HG02852 (cell line): ENCODE measurements at regions not wholly inside any gene's neighbourhood (a gene's known extent, or its start where the extent isn't known, plus 50 kb on each side); places are given as distances from the start of the nearest gene placed in this dataset.
A peak's percentile ranks its signal among the peaks of the same experiment; 100 is the strongest.
"Not testable (repeated sequence)": the region's sequence is repeated elsewhere in the genome, so short reads cannot be mapped to it uniquely, and the experiment has no call there.

Source experiments
- ATAC-seq: cut with Tn5 transposase; IDR thresholded peaks from one replicate; pipeline ENCODE4 v1.9.1; 2021; ENCODE audit warnings: mild to moderate bottlenecking, moderate library complexity; ENCODE audit not compliant: unreplicated experiment

GRCh38 chrX:120719622-120720021 lies 89.8 kb upstream of the C1GALT1C1 start:
- no peak for ATAC-seq

GRCh38 chrX:120718969-120719368 lies 89.1 kb upstream of the C1GALT1C1 start:
- ATAC-seq, result no peak

- ATAC-seq, result not testable (repeated sequence)
Measured at GRCh38 chrX:120702337-120702736, 72.5 kb upstream of the C1GALT1C1 start.

GRCh38 chrX:120697053-120697452 lies 67.2 kb upstream of the C1GALT1C1 start:
- peak; percentile 94 for ATAC-seq

- no peak for ATAC-seq
Measured at GRCh38 chrX:120692319-120692718, 62.5 kb upstream of the C1GALT1C1 start.

GRCh38 chrX:120690941-120691340 lies 61.1 kb upstream of the C1GALT1C1 start:
- no peak for ATAC-seq

- no peak for ATAC-seq
Measured at GRCh38 chrX:120690344-120690743, 60.5 kb upstream of the C1GALT1C1 start.

- ATAC-seq, result no peak
Measured at GRCh38 chrX:120680090-120680489, 50.2 kb upstream of the C1GALT1C1 start.
